ENCODE measurements at regions not wholly inside any gene's neighbourhood (a gene's known extent, or its start where the extent isn't known, plus 50 kb on each side); places are given as distances from the start of the nearest gene placed in this dataset.
"Not testable (repeated sequence)": the region's sequence is repeated elsewhere in the genome, so short reads cannot be mapped to it uniquely, and the experiment has no call there.

DNA sequence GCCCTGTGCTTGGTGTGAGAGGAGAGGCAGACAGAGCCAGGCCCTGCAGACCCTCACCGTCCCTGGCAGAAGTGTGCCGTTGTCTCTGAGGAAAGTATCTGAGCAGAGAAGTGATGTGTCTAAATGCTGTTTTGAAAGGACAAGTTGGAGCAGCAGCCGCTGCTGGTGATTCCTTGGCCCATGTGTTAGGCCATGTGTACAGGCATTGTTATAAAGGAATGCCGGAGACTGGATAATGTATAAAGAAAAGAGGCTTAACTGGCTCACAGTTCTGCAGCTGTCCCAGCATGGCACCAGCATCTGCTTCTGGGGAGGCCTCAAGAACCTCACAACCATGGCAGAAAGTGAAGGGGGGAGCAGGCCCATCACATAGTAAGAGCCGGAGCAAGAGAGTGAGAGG, 334.6 kb upstream of the ATP10A start:
- DNase-seq (ENCODE audit: low read depth) (no peak), FAIRE-seq (no peak)
- Histone ChIP-seq H3K4me1 (ENCODE audit: insufficient read depth, low read length) (no peaks in the 10 kb centered on the region), H3K9me3 (ENCODE audit: insufficient read depth, low read depth, low read length) (peaks cover 5% of the 10 kb centered on the region), H4K20me1 (ENCODE audit: insufficient read depth, low read length) (no peaks in the 10 kb centered on the region), H3K4me3 (ENCODE audit: insufficient read depth, low read depth, low read length) (no peak overlapping the region), H3K36me3 (ENCODE audit: insufficient read depth, low read length) (no peaks in the 10 kb centered on the region), H2AFZ (ENCODE audit: low read depth, low read length) (no peak overlapping the region), H3K4me2 (ENCODE audit: low read length) (no peak overlapping the region), H3K79me2 (ENCODE audit: insufficient read depth, low read length) (no peaks in the 10 kb centered on the region), H3K27me3 (ENCODE audit: insufficient read depth, low read length) (no peaks in the 10 kb centered on the region), H3K9ac (ENCODE audit: low read length) (no peak overlapping the region), H3K27ac (ENCODE audit: low read depth, low read length) (no peak overlapping the region)
- no peaks in the 10 kb centered on the region for H3K36me3 Mint-ChIP-seq (ENCODE audit: low read depth, unreplicated experiment)
- peaks cover 5% of the 10 kb centered on the region for H3K9me3 Mint-ChIP-seq (ENCODE audit: unreplicated experiment)
- no peak overlapping the region for H3K4me3 Mint-ChIP-seq (ENCODE audit: unreplicated experiment)
- H3K27ac Mint-ChIP-seq (ENCODE audit: unreplicated experiment), result no peak overlapping the region
- no peaks in the 10 kb centered on the region for H3K4me1 Mint-ChIP-seq (ENCODE audit: low read depth, unreplicated experiment)
- TF ChIP-seq, protein P1, sequence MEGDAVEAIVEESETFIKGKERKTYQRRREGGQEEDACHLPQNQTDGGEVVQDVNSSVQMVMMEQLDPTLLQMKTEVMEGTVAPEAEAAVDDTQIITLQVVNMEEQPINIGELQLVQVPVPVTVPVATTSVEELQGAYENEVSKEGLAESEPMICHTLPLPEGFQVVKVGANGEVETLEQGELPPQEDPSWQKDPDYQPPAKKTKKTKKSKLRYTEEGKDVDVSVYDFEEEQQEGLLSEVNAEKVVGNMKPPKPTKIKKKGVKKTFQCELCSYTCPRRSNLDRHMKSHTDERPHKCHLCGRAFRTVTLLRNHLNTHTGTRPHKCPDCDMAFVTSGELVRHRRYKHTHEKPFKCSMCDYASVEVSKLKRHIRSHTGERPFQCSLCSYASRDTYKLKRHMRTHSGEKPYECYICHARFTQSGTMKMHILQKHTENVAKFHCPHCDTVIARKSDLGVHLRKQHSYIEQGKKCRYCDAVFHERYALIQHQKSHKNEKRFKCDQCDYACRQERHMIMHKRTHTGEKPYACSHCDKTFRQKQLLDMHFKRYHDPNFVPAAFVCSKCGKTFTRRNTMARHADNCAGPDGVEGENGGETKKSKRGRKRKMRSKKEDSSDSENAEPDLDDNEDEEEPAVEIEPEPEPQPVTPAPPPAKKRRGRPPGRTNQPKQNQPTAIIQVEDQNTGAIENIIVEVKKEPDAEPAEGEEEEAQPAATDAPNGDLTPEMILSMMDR (IDR thresholded peaks at IDR 0.05; ENCODE audit: insufficient read depth, low read depth, low read length), result no peak
- no peak for TF ChIP-seq EZH2 (IDR thresholded peaks at IDR 0.05; ENCODE audit: insufficient read depth, low read length)
- peaks cover 23% of the 10 kb centered on the region for H3K27me3 Mint-ChIP-seq (ENCODE audit: low read depth, unreplicated experiment)

- no peak overlapping the region for H3K27ac Mint-ChIP-seq (ENCODE audit: unreplicated experiment)
- no peak for DNase-seq (ENCODE audit: low read depth)
- H3K4me1 Mint-ChIP-seq (ENCODE audit: low read depth, unreplicated experiment), result no peaks in the 10 kb centered on the region
- no peak overlapping the region for H3K9ac ChIP-seq (ENCODE audit: low read length)
- no peaks in the 10 kb centered on the region for H3K27me3 ChIP-seq (ENCODE audit: insufficient read depth, low read length)
- no peak overlapping the region for H3K4me3 Mint-ChIP-seq (ENCODE audit: unreplicated experiment)
- H3K27ac ChIP-seq (ENCODE audit: low read depth, low read length), result no peak overlapping the region
- no peaks in the 10 kb centered on the region for H3K4me1 ChIP-seq (ENCODE audit: insufficient read depth, low read length)
- H3K79me2 ChIP-seq (ENCODE audit: insufficient read depth, low read length), result no peaks in the 10 kb centered on the region
- H3K36me3 ChIP-seq (ENCODE audit: insufficient read depth, low read length), result no peaks in the 10 kb centered on the region
- no peak overlapping the region for H3K4me2 ChIP-seq (ENCODE audit: low read length)
- peaks cover 4% of the 10 kb centered on the region for H3K9me3 Mint-ChIP-seq (ENCODE audit: unreplicated experiment)
- H3K9me3 ChIP-seq (ENCODE audit: insufficient read depth, low read depth, low read length), result peaks cover 5% of the 10 kb centered on the region
- H3K36me3 Mint-ChIP-seq (ENCODE audit: low read depth, unreplicated experiment), result no peaks in the 10 kb centered on the region
- TF ChIP-seq EZH2 (IDR thresholded peaks at IDR 0.05; ENCODE audit: insufficient read depth, low read length), result no peak
- TF ChIP-seq, protein P1 (IDR thresholded peaks at IDR 0.05; ENCODE audit: insufficient read depth, low read depth, low read length), result no peak
- no peak for FAIRE-seq
- no peak overlapping the region for H3K4me3 ChIP-seq (ENCODE audit: insufficient read depth, low read depth, low read length)
- H4K20me1 ChIP-seq (ENCODE audit: insufficient read depth, low read length), result no peaks in the 10 kb centered on the region
- H3K27me3 Mint-ChIP-seq (ENCODE audit: low read depth, unreplicated experiment), result peaks cover 22% of the 10 kb centered on the region
- H2AFZ ChIP-seq (ENCODE audit: low read depth, low read length), result no peak overlapping the region
Measured at GRCh38 chr15:26197060-26197459, 333.9 kb upstream of the ATP10A start.

- Histone ChIP-seq H3K27ac (ENCODE audit: low read depth, low read length) (no peak overlapping the region), H3K79me2 (ENCODE audit: insufficient read depth, low read length) (no peaks in the 10 kb centered on the region), H3K4me3 (ENCODE audit: insufficient read depth, low read depth, low read length) (no peak overlapping the region), H3K4me2 (ENCODE audit: low read length) (no peak overlapping the region), H4K20me1 (ENCODE audit: insufficient read depth, low read length) (no peaks in the 10 kb centered on the region), H3K36me3 (ENCODE audit: insufficient read depth, low read length) (no peaks in the 10 kb centered on the region), H3K27me3 (ENCODE audit: insufficient read depth, low read length) (no peaks in the 10 kb centered on the region), H3K9ac (ENCODE audit: low read length) (no peak overlapping the region), H3K9me3 (ENCODE audit: insufficient read depth, low read depth, low read length) (no peaks in the 10 kb centered on the region), H2AFZ (ENCODE audit: low read depth, low read length) (no peak overlapping the region), H3K4me1 (ENCODE audit: insufficient read depth, low read length) (no peaks in the 10 kb centered on the region)
- H3K4me1 Mint-ChIP-seq (ENCODE audit: low read depth, unreplicated experiment), result no peaks in the 10 kb centered on the region
- no peak for FAIRE-seq
- H3K36me3 Mint-ChIP-seq (ENCODE audit: low read depth, unreplicated experiment), result no peaks in the 10 kb centered on the region
- no peaks in the 10 kb centered on the region for H3K9me3 Mint-ChIP-seq (ENCODE audit: unreplicated experiment)
- H3K27ac Mint-ChIP-seq (ENCODE audit: unreplicated experiment), result no peak overlapping the region
- peaks cover 2% of the 10 kb centered on the region for H3K27me3 Mint-ChIP-seq (ENCODE audit: low read depth, unreplicated experiment)
- no peak for DNase-seq (ENCODE audit: low read depth)
- H3K4me3 Mint-ChIP-seq (ENCODE audit: unreplicated experiment), result no peak overlapping the region
- TF ChIP-seq, protein P1 (IDR thresholded peaks at IDR 0.05; ENCODE audit: insufficient read depth, low read depth, low read length), result no peak
- TF ChIP-seq EZH2 (IDR thresholded peaks at IDR 0.05; ENCODE audit: insufficient read depth, low read length), result no peak
Measured at GRCh38 chr15:26191193-26191592, 328.1 kb upstream of the ATP10A start.

DNA sequence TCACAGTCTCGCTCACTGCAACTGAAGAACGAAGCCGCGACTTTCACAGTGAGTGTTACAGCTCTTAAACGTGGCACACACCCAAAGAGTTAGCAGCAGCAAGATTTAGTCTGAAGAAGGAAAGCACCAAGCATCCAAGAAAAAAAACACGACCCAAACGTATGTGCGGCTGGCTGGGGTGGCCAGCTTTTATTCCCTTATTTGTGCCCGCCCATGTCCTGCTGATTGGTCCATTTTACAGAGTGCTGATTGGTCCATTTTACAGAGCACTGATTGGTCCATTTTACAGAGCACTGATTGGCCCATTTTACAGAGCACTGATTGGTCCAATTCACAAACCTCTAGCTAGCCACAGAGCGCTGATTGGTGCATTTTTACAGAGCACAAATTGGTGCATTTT, 323.0 kb upstream of the ATP10A start:
- not testable (repeated sequence) for H3K4me1 Mint-ChIP-seq (ENCODE audit: low read depth, unreplicated experiment); H4K20me1 ChIP-seq (ENCODE audit: insufficient read depth, low read length); FAIRE-seq

More for the DNA sequence above, 323.0 kb upstream of the ATP10A start:
- H3K36me3 ChIP-seq (ENCODE audit: insufficient read depth, low read length); H3K4me2 ChIP-seq (ENCODE audit: low read length); DNase-seq (ENCODE audit: low read depth); H3K4me1 ChIP-seq (ENCODE audit: insufficient read depth, low read length); H3K27me3 ChIP-seq (ENCODE audit: insufficient read depth, low read length); H3K4me3 ChIP-seq (ENCODE audit: insufficient read depth, low read depth, low read length); H3K9ac ChIP-seq (ENCODE audit: low read length); H3K27me3 Mint-ChIP-seq (ENCODE audit: low read depth, unreplicated experiment); H3K36me3 Mint-ChIP-seq (ENCODE audit: low read depth, unreplicated experiment); H3K27ac ChIP-seq (ENCODE audit: low read depth, low read length); H3K79me2 ChIP-seq (ENCODE audit: insufficient read depth, low read length); H3K27ac Mint-ChIP-seq (ENCODE audit: unreplicated experiment); H3K9me3 ChIP-seq (ENCODE audit: insufficient read depth, low read depth, low read length); H3K9me3 Mint-ChIP-seq (ENCODE audit: unreplicated experiment); H2AFZ ChIP-seq (ENCODE audit: low read depth, low read length); H3K4me3 Mint-ChIP-seq (ENCODE audit: unreplicated experiment): not testable (repeated sequence)

All from astrocyte (in vitro differentiated cells and primary cell).